Fibroblast of gingiva (primary cell): ENCODE measurements at regions not wholly inside any gene's neighbourhood (a gene's known extent, or its start where the extent isn't known, plus 50 kb on each side); places are given as distances from the start of the nearest gene placed in this dataset.

Experiments used
- DNase-seq: peaks from one replicate; pipeline ENCODE4 v3.0.0-alpha.2; 2011; ENCODE audit warnings: low read depth

GRCh38 chr10:44822349-44822748 is 88.8 kb upstream of the TMEM72 start:
- no peak for DNase-seq

DNA sequence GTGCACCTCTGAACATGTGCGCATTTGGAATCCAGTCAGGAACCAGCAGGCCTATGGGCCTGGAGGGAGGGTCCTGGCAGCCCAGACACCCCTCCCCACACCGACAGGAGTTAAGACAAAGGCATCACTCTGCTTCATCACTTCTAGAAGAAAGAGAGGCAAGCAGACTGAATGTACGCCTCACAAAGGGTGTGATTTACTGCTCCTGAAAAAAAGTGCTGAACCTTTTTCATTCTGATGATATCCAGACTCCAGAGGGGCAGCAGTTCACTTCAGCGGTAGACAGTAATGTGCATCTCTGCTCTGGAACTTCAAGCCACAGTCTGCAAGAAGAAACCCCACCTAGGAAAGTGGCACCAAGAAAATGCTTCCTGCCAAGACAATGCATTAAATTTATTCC is 88.2 kb upstream of the TMEM72 start:
- no peak for DNase-seq

GRCh38 chr10:44824607-44825006 is 86.5 kb upstream of the TMEM72 start:
- DNase-seq = no peak

DNA sequence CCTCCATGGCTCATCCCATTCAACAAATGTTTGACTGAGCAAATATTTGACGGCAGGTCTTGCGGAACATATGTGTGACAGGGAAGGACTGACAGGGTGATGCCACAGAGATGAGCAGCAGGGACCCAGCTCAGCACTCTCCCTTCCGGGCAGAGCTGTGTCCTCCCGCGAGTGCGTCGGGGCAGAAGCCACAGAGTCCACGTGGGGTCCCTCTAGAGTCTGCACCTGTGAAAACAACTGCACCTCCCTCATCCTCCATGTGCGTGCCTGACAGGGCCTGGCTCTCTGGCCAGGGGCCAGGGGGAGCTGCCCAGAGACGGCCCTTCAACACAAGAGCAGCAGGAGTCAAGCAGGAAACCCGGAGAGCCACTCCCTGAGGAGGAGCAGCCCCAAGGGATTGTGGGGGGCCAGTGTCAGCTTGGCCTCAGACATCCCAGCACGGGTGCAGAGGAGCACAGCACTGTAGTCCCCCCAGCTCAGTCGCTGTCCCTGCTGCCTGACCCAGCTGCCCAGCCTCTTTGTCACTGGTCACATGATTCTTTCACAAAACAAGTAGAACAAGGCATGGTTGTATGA is 83.6 kb upstream of the TMEM72 start:
- DNase-seq = no peak

GRCh38 chr10:44828508-44829142 is 82.5 kb upstream of the TMEM72 start:
- no peak for DNase-seq

DNA sequence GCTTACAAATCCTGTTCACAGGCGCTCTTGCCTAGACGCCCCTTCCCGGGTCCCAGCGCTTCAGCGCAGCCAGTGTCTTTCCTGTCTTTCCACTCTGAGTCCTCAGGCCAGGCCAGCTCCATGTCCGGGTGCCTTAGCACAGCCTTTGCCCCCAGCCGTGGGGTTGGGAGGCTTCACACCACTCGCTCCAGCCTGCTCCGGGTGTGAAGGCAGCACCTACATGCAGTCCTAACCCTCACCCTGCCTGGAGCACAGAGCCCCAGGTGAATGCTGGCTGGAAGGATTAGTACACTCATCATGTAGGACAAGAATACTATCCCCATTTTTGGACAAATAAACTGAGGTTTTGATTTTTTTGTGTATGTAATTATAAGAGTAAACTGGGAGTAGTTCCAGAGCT is 81.7 kb upstream of the TMEM72 start:
- DNase-seq = no peak

- DNase-seq = no peak
Observed at GRCh38 chr10:44830022-44830421, 81.1 kb upstream of the TMEM72 start.

- DNase-seq = no peak
Observed at GRCh38 chr10:44831581-44831980, 79.6 kb upstream of the TMEM72 start.

GRCh38 chr10:44832595-44833390 is 78.3 kb upstream of the TMEM72 start:
- peak; percentile 68 for DNase-seq

- DNase-seq = no peak
Observed at GRCh38 chr10:44834131-44834530, 77.0 kb upstream of the TMEM72 start.

DNA sequence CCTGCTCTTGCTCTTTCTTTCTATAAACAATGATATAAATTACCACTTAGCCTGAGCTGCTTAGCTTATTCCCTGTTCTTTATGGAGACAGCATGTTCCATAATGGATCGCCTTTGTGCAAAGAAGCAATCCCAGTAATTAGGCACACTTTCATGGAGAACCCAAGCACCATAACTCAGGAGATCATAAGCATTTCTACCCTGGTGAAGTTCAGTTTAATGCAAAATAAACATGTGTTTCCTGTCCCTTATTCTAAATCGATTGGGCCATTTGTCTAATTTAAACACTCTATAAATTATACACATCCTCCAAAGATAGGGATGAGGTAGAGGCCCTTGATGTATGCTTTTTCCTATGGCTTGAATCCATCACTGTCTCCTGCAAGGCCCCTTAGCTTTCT is 75.8 kb upstream of the TMEM72 start:
- DNase-seq = no peak

DNA sequence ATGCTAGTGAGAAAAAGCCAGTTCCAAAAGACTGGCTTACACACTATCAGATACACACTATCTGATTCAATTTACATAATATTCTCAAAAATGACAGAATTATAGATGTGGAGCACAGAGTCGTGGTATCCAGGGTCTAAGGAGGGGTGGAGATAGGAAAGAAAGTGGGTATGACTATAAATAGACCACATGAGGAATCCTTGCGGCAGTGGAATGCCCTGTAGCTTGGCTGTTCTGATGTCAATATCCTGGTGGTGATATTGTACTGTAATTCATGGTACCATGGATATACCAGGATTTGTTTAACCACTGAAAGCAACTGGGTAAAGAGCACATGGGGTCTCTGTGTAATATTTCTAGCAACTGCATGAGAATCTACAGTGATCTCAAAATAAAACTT is 67.7 kb upstream of the TMEM72 start:
- no peak for DNase-seq

GRCh38 chr10:44845361-44846175 is 65.6 kb upstream of the TMEM72 start:
- DNase-seq = no peak

GRCh38 chr10:44847110-44847509 is 64.0 kb upstream of the TMEM72 start:
- no peak for DNase-seq

GRCh38 chr10:44848211-44848610 is 62.9 kb upstream of the TMEM72 start:
- no peak for DNase-seq

- DNase-seq = no peak
Observed at GRCh38 chr10:44849936-44850335, 61.2 kb upstream of the TMEM72 start.

DNA sequence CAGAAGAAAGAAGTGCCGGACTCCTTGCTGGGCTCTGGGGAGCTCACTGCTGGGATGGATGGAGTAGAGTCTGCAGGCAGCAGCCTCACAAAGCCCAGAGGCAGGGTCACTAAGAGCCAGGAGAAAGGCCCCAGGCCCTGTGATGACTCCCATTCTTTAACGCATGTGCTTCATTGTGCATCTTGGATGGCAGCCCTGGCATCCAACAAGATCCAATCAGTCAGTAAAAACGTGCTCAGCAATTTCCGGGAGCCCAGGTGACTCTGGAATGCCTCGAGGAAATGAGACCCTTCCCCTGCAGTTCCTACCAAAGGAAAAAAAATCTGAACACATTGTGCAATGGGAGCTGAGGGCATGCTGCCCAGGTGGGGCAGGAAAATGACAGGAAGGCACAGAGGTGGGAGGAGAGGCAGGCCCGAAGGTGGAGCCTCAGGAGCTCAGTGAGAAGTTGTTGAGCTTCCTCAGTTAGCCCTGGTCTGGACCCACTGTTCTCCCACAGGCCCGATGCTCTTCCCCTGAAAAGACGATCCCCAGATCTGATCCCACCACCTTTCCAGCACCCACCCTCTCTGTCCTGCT is 60.7 kb upstream of the TMEM72 start:
- DNase-seq = no peak

GRCh38 chr10:44851413-44851812 is 59.7 kb upstream of the TMEM72 start:
- DNase-seq = no peak

DNA sequence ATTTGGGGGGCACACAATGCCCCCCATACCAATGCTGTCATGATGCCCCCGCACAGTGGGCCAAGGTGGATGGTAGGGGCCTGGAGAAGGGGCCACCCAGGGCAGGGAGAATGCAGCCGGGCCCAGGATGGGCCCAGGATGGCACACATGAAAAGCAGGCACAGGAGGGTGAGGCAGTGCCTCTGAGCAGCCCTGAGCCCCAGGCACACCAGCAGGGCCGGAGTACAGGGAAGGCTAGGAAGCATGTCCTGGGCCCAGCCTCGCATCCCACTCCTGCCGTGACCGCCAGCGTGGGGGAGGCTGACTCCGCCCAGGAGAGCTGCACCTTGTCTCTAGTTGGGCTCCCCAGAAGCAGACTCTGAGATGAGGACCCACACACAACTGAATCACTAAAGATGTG is 59.3 kb upstream of the TMEM72 start:
- no peak for DNase-seq

- DNase-seq = peak; percentile 35
Observed at GRCh38 chr10:44853148-44853734, 57.9 kb upstream of the TMEM72 start.

DNA sequence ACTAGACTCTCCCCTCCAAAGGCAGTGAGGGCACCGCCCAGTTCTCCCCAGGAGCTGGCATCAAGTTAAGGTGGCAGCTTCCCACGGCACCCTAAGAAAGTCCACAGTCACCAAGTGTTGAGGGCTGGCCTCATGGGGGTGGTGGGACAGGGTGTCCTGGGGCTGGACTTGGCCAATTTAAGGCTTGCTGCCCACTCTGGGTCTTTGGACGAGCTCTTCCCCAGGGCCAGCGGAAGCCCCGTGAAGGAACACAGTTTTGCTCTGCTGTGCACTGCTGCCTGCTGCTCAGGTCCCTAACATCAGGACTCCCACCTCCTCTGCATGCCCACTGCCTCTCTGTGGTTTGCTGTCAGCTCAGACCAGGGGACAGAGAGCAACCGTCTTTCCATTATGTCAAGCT is 57.3 kb upstream of the TMEM72 start:
- DNase-seq = no peak
